Keratinocyte (primary cell): ENCODE measurements at regions not wholly inside any gene's neighbourhood (a gene's known extent, or its start where the extent isn't known, plus 50 kb on each side); places are given as distances from the start of the nearest gene placed in this dataset.

Source experiments
- DNase-seq: peaks from one replicate; pipeline ENCODE4 v3.0.0-alpha.2; 2011; ENCODE audit warnings: low read depth, missing footprints, low spot score
- FAIRE-seq: peaks from 2 replicates; lab custom pipeline; 2011; peaks lifted over from hg19 to GRCh38; lab: Jason Lieb, UNC
- H2AFZ ChIP-seq: 2 replicates; pipeline ENCODE4 v1.6.0; 2012; ENCODE audit warnings: low read length, control low read depth, inconsistent platforms; ENCODE audit not compliant: control insufficient read depth
- H3K27ac ChIP-seq: 2 replicates; pipeline ENCODE4 v1.5.1; 2011; ENCODE audit warnings: low read length; ENCODE audit not compliant: control insufficient read depth, insufficient read depth
- H3K27me3 ChIP-seq: 3 replicates; pipeline ENCODE4 v1.6.0; 2011; ENCODE audit warnings: low read length; ENCODE audit not compliant: control insufficient read depth, insufficient read depth; ENCODE audit errors: extremely low read depth
- H3K36me3 ChIP-seq, 2 experiments: 2 replicates in 1 of 2; 3 replicates in 1 of 2; pipeline ENCODE4 v1.5.1; 2011; ENCODE audit warnings: low read length in 2 of 2, mild to moderate bottlenecking in 1 of 2; ENCODE audit not compliant: control insufficient read depth in 2 of 2, insufficient read depth in 2 of 2; ENCODE audit errors: extremely low read depth in 1 of 2
- H3K4me1 ChIP-seq: 3 replicates; pipeline ENCODE4 v1.5.1; 2011; ENCODE audit warnings: low read length; ENCODE audit not compliant: control insufficient read depth, insufficient read depth; ENCODE audit errors: extremely low read depth
- H3K4me2 ChIP-seq: 3 replicates; pipeline ENCODE4 v1.6.0; 2011; ENCODE audit warnings: low read depth, low read length; ENCODE audit not compliant: control insufficient read depth, insufficient read depth; ENCODE audit errors: extremely low read depth
- H3K4me3 ChIP-seq, 3 experiments: fragments of 200-600 bp in 1 of 3; sonication (generic) in 1 of 3; 2 replicates in 2 of 3; 3 replicates in 1 of 3; pipeline ENCODE4 v1.5.1; 2011 to 2016; ENCODE audit warnings: low read length in 3 of 3, mild to moderate bottlenecking in 3 of 3, control low read depth in 2 of 3, inconsistent platforms in 1 of 3, low read depth in 1 of 3, mixed read lengths in 1 of 3, mixed run types in 1 of 3, moderate library complexity in 1 of 3; ENCODE audit not compliant: control insufficient read depth in 2 of 3, insufficient read depth in 2 of 3; ENCODE audit errors: extremely low read depth in 1 of 3
- H3K79me2 ChIP-seq: 2 replicates; pipeline ENCODE4 v1.6.0; 2012; ENCODE audit warnings: low read length; ENCODE audit not compliant: control insufficient read depth, insufficient read depth
- H3K9ac ChIP-seq: 3 replicates; pipeline ENCODE4 v1.6.0; 2011; ENCODE audit warnings: low read length; ENCODE audit not compliant: control insufficient read depth, insufficient read depth; ENCODE audit errors: extremely low read depth
- H3K9me1 ChIP-seq: 3 replicates; pipeline ENCODE4 v1.6.0; 2011; ENCODE audit warnings: low read length; ENCODE audit not compliant: control insufficient read depth, insufficient read depth; ENCODE audit errors: extremely low read depth
- H3K9me3 ChIP-seq: 2 replicates; pipeline ENCODE4 v1.5.1; 2012; ENCODE audit warnings: low read depth, low read length; ENCODE audit not compliant: control insufficient read depth
- H4K20me1 ChIP-seq: 3 replicates; pipeline ENCODE4 v1.6.0; 2011; ENCODE audit warnings: low read length; ENCODE audit not compliant: control insufficient read depth, insufficient read depth; ENCODE audit errors: extremely low read depth
- CTCF ChIP-seq, 3 experiments: IDR thresholded peaks in 1 of 3; conservative IDR thresholded peaks in 1 of 3; optimal IDR thresholded peaks in 1 of 3; 2 replicates in 2 of 3; 3 replicates in 1 of 3; pipeline versions ENCODE3 to v1.5.1; 2011; ENCODE audit warnings: low read length in 3 of 3, mild to moderate bottlenecking in 3 of 3, moderate library complexity in 2 of 3, control low read depth in 1 of 3, inconsistent platforms in 1 of 3; ENCODE audit not compliant: insufficient read depth in 2 of 3; ENCODE audit errors: extremely low read depth in 1 of 3
- EZH2 ChIP-seq: IDR thresholded peaks from one replicate; pipeline ENCODE4 v1.6.1; 2012; ENCODE audit warnings: inconsistent platforms, mild to moderate bottlenecking, low read length, moderate library complexity
- dilution Hi-C: fragments of 300-500 bp; cut with MboI; formaldehyde crosslinking; loops from one replicate; pipeline ENCODE4 v1.7.0; 2020; ENCODE audit warnings: low sequenced_read_pairs; ENCODE audit not compliant: extremely low pct_ligation_motif_present

DNA sequence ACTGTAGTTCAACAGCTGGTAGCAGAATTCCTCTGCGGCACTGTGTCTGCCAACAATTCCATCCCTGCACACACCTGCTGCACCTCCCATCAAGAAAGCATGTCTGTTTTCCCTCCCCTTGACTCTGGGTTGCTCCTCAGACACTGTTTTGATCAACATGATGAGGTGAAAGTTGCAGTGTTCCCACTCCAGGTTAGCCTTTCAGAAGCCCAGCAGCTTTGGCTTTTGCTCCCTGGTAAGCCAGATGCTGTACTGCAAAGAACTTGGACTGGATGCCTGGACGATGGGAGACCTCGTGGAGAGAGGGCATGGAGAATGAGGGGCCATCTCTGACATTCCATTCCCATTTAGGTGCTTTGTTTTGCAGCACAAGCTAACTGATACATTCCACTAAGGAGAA, 79.1 kb upstream of the MAFB start:
- no peak overlapping the region for H3K4me3 ChIP-seq
- H2AFZ ChIP-seq: no peak overlapping the region
- no peak overlapping the region for H3K9ac ChIP-seq
- no peaks in the 10 kb centered on the region for H3K9me3 ChIP-seq
- no peaks in the 10 kb centered on the region for H3K4me1 ChIP-seq
- H3K9me1 ChIP-seq: no peaks in the 10 kb centered on the region
- H3K79me2 ChIP-seq: no peaks in the 10 kb centered on the region
- no peak for TF ChIP-seq EZH2
- TF ChIP-seq CTCF (optimal IDR thresholded peaks at IDR 0.05 in 1 of 3, IDR thresholded peaks at IDR 0.05 in 1 of 3, conservative IDR thresholded peaks at IDR 0.05 in 1 of 3; ENCODE audit: extremely low read depth in 1 of 3, insufficient read depth in 2 of 3, low read length in 3 of 3): no peak
- dilution Hi-C loops: no loop called here
- H3K4me2 ChIP-seq: no peak overlapping the region
- no peaks in the 10 kb centered on the region for H4K20me1 ChIP-seq
- H3K36me3 ChIP-seq: no peaks in the 10 kb centered on the region
- FAIRE-seq (no peak), DNase-seq (no peak)
- H3K27ac ChIP-seq: no peak overlapping the region
- no peaks in the 10 kb centered on the region for H3K27me3 ChIP-seq

- Histone ChIP-seq H3K27me3 (no peaks in the 10 kb centered on the region), H3K4me2 (no peak overlapping the region), H3K4me1 (no peaks in the 10 kb centered on the region), H3K4me3 (no peak overlapping the region), H3K9me1 (no peaks in the 10 kb centered on the region), H3K79me2 (no peaks in the 10 kb centered on the region), H3K27ac (no peak overlapping the region), H3K9me3 (no peaks in the 10 kb centered on the region), H4K20me1 (no peaks in the 10 kb centered on the region), H2AFZ (no peak overlapping the region), H3K9ac (no peak overlapping the region), H3K36me3 (no peaks in the 10 kb centered on the region)
- TF ChIP-seq EZH2 (no peak), CTCF (optimal IDR thresholded peaks at IDR 0.05 in 1 of 3, IDR thresholded peaks at IDR 0.05 in 1 of 3, conservative IDR thresholded peaks at IDR 0.05 in 1 of 3; ENCODE audit: extremely low read depth in 1 of 3, insufficient read depth in 2 of 3, low read length in 3 of 3) (no peak)
- no peak for DNase-seq
- FAIRE-seq: no peak
- dilution Hi-C loops: no loop called here
Measured at GRCh38 chr20:40769677-40770285, 80.7 kb upstream of the MAFB start.
